Fibroblast of the conjunctiva (primary cell): ENCODE measurements at regions not wholly inside any gene's neighbourhood (a gene's known extent, or its start where the extent isn't known, plus 50 kb on each side); places are given as distances from the start of the nearest gene placed in this dataset.

Experiments
- DNase-seq: peaks from one replicate; pipeline ENCODE4 v3.0.0-alpha.2; 2010; ENCODE audit warnings: low read depth

DNA sequence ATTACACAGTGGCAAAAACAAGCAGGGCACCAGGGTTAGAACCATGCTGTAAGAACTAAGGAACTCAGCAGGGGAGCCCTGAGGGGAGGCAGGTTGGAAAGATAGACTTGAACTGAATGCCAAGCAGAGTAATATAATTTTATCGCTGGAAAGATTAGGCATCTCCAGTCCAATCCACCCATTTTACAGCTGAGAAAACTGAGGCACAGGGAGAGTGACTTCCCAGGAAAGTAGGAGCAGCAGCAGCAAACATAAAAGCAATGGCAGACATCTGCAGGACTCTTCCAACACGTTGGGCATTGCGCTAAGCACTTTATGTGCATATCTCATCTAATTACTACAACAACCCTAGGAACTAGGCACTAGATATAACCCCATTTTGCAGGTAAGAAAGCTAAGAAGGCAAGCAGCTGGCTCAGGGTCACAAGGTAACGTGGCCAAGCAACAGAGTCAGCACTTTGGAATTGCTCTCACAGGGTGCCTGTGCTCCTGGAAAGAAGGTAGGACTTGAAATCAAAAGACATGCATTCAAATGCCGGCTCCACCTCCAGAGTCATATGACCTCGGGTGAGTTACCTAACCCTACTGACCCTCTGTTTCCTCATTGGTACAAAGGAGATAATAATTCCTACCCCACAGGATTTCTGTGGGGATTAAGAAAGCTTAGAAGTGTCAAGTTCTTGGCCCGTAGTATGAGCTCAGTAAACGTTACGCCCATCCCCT is 215.3 kb downstream of the BARX2 start:
- DNase-seq, result no peak

- no peak for DNase-seq
Observed at GRCh38 chr11:129591527-129591926, 215.9 kb downstream of the BARX2 start.

- no peak for DNase-seq
Observed at GRCh38 chr11:129592191-129592590, 216.5 kb downstream of the BARX2 start.

- no peak for DNase-seq
Observed at GRCh38 chr11:129593098-129593497, 217.4 kb downstream of the BARX2 start.

- no peak for DNase-seq
Observed at GRCh38 chr11:129595038-129595962, 219.7 kb downstream of the BARX2 start.

- DNase-seq, result no peak
Observed at GRCh38 chr11:129596351-129596750, 219.3 kb upstream of the TMEM45B start.

- no peak for DNase-seq
Observed at GRCh38 chr11:129598378-129598777, 217.3 kb upstream of the TMEM45B start.

- no peak for DNase-seq
Observed at GRCh38 chr11:129605815-129606214, 209.8 kb upstream of the TMEM45B start.

DNA sequence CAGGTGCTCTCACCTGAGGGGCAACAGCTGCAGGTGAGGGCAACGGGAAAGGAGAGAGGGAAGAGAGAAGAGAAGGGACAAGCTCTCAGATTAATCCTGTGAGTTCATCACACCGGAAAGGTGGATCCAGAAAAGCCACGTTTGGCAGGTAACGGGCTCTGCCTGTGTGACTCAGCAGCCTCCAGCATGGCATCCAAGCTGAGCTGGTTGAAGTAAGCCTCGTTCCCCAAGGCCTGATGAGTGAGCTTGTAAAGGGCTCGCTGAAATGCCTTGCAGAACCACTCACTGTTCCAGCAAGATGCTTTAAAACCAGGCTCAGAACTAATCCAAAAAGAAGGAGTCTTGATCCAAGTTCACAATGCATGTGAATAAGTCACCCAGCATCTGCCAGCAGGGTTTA is 206.9 kb upstream of the TMEM45B start:
- no peak for DNase-seq

DNA sequence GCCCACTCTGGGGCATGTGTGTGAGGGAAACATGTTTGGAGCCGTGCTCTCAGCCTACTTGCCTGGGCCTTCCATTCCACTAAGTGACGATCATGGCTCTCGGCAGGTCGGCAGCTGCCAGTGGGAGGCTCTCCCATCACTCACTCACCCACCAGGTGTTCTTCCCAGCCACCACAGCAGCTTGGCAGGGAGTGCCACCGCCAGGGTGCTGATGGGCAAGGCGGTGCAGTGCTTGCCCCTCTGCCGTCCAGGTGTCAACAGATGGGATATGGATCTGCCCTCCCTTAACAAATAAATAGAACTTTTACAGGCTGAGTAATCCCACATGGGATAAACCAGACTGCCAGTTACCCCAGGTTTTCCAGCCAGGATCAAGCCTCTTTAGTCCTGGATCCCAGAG is 205.5 kb upstream of the TMEM45B start:
- no peak for DNase-seq

GRCh38 chr11:129610545-129610944 is 205.1 kb upstream of the TMEM45B start:
- no peak for DNase-seq

DNA sequence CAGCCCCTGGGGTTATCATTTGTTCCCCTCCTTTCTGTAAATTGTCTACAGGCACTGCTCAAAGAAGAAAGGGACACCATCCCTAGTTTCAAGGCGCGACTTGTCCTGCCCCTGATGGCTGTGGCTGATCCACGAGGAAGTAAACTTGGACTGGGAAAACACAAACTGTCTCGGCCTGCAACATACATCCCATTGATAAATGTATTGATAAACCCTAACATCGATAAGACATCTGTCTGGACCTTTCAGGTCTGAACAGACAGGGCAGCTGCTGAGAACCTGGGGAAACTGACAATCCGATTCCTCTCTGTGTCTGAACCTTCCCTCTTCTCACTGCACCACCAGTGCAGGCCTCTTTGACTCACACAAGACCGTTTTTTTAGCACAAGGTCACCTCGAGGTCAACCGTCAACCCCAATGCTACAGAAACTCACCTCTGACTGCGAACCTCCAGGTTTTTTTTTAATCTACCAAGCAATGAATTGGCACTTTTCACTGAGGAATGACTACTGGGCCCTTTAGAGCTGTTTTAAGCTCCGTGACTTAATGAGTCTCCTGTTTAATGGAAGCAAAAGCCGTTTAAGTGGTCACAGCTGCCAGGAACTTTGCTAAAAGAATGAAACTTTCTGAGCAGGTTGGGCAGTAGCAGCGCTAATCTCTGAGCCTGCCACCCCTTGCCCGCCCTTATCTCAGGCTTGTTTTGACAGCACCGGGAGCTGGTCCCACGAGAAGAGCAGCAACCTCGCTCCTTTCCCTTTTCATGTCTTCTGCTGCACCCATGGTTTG is 203.8 kb upstream of the TMEM45B start:
- DNase-seq, result no peak

DNA sequence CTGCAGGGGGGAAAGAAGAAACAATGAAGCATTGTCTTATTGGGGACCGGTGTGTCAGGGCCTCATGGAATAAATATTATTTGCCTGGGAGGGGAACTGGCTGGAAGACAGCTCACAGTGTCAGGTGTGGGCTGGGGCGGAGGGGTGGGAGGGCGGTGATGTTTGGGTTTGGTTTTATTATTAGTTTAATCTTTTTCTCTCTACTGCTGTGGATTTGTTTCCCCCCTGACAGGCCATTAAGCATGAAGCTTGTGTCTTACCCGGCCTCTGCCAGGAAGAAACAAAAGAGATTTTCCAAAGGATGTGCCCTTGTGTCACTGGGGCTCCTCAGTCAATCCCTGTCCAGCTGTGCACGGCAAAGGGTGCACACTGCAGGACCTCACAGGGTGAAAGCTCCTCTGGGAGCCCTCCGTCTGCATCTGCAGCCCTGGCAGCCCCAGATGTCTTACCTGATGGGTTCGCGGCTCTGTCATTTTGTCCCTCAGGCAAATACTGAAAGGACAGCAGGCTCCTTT is 203.1 kb upstream of the TMEM45B start:
- no peak for DNase-seq

DNA sequence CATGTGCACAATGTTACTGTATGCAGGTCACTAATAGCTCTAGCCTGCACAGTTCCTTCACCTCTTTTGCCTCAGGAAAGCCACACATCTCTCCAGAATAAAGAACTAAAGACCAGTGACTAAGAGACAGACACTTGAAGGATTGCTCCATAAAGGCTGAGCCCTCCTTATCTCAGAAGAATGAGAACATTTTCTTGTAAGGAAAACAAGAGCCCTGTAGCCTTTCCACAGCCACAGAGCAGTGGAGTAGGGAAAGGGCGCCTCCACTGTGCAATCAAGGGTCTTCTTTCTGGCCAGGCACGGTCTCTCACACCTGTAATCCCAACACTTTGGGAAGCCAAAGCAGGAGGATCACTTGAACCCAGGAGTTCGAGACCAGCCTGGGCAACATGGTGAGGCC is 202.6 kb upstream of the TMEM45B start:
- no peak for DNase-seq

DNA sequence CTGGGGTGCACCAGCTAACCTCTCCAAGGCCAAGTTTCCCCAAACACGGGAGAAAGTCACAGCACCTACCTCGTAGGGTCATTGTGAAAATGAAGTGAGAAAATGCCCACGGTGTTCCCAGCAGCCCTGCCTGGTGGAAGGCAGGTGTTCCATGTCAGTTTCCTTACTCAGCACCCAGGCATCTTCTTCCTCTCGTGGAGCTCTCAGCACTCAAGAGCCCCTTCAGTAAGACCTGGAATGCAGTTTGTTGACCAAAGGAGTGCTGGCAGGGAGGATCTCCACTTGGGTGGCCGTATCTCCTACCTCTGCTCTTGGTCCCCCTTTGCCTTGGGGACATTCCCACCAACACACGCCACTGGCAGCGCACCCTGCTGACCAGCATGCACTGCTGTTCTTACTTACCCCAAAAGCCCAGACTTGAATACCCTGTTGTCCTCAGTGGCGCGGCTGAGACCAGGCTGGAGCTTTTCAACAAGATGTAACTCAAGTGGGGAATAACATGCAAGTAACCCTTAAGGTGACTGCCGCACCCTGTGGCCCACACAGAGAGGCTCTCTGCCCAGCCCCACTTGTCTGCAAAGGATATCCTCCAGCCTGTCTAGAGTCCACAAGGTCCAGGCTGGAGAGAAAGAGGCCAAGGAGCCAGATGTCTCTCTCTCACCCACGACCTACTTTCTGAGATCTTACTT is 201.2 kb upstream of the TMEM45B start:
- no peak for DNase-seq

DNA sequence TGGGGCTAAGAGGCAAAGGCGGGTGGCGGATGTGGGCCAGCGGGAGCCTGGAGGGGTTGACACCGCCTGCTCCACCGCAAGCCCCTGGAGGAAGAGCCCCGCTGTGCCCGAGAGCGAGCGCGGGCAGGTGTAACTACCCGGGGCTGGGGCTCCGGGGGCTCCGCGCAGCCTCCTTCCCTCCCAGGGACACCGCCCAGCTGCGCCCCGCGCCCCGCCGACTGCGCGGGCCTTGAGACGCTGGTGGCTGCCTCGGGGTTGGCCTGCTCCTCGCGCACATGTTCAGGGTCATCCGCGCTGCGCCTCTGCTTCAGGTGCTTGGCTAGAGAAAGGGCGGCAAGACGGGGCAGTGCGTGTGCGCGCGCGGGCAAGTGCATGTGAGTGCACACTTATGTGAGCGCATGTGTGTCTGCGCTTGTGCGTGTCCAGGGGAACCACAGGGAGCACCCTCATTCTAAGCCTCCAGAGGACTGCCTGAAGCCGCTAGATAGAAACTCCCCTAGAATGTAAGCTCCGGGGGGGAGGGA is 197.5 kb upstream of the TMEM45B start:
- DNase-seq, result no peak

DNA sequence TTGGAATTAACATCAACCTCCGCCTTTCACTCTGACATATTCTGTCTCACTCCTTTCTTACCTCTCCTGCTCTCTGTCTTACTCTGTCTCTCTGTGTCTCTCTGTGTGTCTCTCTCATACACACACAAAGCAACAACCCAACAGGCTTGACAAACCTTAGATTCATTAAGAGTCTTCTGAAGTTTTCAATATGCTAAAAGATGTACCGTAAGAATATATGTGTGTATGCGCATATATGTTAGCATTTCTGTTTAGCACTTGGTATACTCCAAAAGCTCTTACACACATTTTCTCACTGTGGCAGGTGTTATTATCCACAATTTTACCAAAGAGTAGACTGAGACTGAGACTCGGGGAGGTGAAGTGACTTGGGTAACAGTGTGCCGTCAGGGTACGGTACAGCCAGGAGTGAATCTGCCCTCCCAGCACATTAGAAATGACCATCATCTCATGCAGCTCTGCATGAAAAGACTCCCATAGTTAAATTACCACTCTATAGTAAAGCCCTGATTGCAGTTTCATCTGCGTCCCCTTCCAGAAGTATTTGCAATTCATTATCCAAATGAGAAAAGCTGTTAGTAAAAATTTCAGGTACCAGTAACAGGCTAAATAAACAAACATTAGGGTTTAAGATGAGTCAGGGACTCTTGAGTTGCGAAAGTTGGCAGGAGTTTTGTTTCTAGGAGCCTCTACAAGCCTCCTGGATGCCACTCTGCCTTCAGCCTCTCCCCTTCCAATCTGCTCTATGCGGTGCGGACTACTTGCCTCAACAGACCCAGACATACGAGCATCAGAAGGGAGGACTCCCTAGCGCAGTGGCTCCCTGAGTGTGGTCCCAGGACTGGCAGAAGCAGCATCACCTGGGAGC is 195.2 kb upstream of the TMEM45B start:
- DNase-seq, result no peak

- no peak for DNase-seq
Observed at GRCh38 chr11:129625930-129626329, 189.7 kb upstream of the TMEM45B start.

- DNase-seq, result no peak
Observed at GRCh38 chr11:129631201-129631600, 184.4 kb upstream of the TMEM45B start.

- no peak for DNase-seq
Observed at GRCh38 chr11:129636926-129637325, 178.7 kb upstream of the TMEM45B start.
